ENCODE measurements at regions not wholly inside any gene's neighbourhood (a gene's known extent, or its start where the extent isn't known, plus 50 kb on each side); places are given as distances from the start of the nearest gene placed in this dataset.

DNA sequence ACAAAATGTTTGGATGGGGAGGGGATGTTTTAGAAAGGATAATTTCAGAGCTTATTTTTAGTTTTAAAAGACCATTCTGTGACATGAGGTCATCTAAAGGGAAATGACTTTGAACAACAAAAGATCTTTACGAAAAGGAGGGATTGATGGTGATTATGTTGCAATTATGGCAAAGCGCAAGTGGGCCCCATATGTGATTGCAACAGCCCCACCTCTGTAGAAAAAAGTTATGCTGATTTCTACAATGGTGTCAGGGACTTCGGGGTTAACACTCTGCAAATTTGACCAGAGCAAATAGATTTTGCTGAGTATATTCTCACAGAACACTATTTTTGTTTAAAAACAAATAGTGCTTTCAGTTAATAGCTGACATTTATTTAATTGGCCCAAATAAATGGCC lies 312.8 kb downstream of the NSG2 start:
- Mint-ChIP-seq H3K36me3 (ENCODE audit: low read depth) (no peaks in the 10 kb centered on the region), H3K4me1 (ENCODE audit: low read depth) (no peaks in the 10 kb centered on the region), H3K4me3 (no peak overlapping the region), H3K9me3 (peaks cover 11% of the 10 kb centered on the region), H3K27ac (no peak overlapping the region), H3K27me3 (no peaks in the 10 kb centered on the region)
- TF ChIP-seq, protein P1, sequence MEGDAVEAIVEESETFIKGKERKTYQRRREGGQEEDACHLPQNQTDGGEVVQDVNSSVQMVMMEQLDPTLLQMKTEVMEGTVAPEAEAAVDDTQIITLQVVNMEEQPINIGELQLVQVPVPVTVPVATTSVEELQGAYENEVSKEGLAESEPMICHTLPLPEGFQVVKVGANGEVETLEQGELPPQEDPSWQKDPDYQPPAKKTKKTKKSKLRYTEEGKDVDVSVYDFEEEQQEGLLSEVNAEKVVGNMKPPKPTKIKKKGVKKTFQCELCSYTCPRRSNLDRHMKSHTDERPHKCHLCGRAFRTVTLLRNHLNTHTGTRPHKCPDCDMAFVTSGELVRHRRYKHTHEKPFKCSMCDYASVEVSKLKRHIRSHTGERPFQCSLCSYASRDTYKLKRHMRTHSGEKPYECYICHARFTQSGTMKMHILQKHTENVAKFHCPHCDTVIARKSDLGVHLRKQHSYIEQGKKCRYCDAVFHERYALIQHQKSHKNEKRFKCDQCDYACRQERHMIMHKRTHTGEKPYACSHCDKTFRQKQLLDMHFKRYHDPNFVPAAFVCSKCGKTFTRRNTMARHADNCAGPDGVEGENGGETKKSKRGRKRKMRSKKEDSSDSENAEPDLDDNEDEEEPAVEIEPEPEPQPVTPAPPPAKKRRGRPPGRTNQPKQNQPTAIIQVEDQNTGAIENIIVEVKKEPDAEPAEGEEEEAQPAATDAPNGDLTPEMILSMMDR (IDR thresholded peaks at IDR 0.05) = no peak
- ChIA-PET POLR2A (no interaction called here), CTCF (interaction anchor here (1.3 kb wide), 1 partner anchor 46 kb away, joined by 3 read pairs; no protein-coding TSS in a partner anchor)
- ATAC-seq (no peak), DNase-seq (no peak)
- intact Hi-C loops (cut with micrococcal nuclease) = no loop called here

- H3K27ac Mint-ChIP-seq = no peak overlapping the region
- no peaks in the 10 kb centered on the region for H3K36me3 Mint-ChIP-seq (ENCODE audit: low read depth)
- H3K4me3 Mint-ChIP-seq = no peak overlapping the region
- TF ChIP-seq, protein P1 (IDR thresholded peaks at IDR 0.05) = no peak
- H3K27me3 Mint-ChIP-seq = no peaks in the 10 kb centered on the region
- intact Hi-C loops (cut with micrococcal nuclease) = no loop called here
- H3K9me3 Mint-ChIP-seq = peaks cover 11% of the 10 kb centered on the region
- ATAC-seq (no peak), DNase-seq (no peak)
- ChIA-PET CTCF (interaction anchor here (1.1 to 1.3 kb wide), 2 partner anchors 16 to 47 kb away, joined by 3 read pairs; no protein-coding TSS in a partner anchor), POLR2A (no interaction called here)
- H3K4me1 Mint-ChIP-seq (ENCODE audit: low read depth) = no peaks in the 10 kb centered on the region
Observed at GRCh38 chr5:174359071-174359470, 313.6 kb downstream of the NSG2 start.

- ChIA-PET CTCF (no interaction called here), POLR2A (no interaction called here)
- ATAC-seq = no peak
- no peaks in the 10 kb centered on the region for H3K4me1 Mint-ChIP-seq (ENCODE audit: low read depth)
- no peak overlapping the region for H3K27ac Mint-ChIP-seq
- no peak for DNase-seq
- peaks cover 2% of the 10 kb centered on the region for H3K27me3 Mint-ChIP-seq
- intact Hi-C loops (cut with micrococcal nuclease) = no loop called here
- H3K36me3 Mint-ChIP-seq (ENCODE audit: low read depth) = no peaks in the 10 kb centered on the region
- peaks cover 11% of the 10 kb centered on the region for H3K9me3 Mint-ChIP-seq
- TF ChIP-seq, protein P1 (IDR thresholded peaks at IDR 0.05) = no peak
- no peak overlapping the region for H3K4me3 Mint-ChIP-seq
Observed at GRCh38 chr5:174362514-174362913, 317.0 kb downstream of the NSG2 start.

GRCh38 chr5:174363934-174364333 lies 318.4 kb downstream of the NSG2 start:
- TF ChIP-seq, protein P1 (IDR thresholded peaks at IDR 0.05) = no peak
- CTCF ChIA-PET = no interaction called here
- H3K4me1 Mint-ChIP-seq (ENCODE audit: low read depth) = no peaks in the 10 kb centered on the region
- no peak for DNase-seq
- H3K27me3 Mint-ChIP-seq = peaks cover 2% of the 10 kb centered on the region
- H3K36me3 Mint-ChIP-seq (ENCODE audit: low read depth) = no peaks in the 10 kb centered on the region
- ATAC-seq = no peak
- H3K27ac Mint-ChIP-seq = no peak overlapping the region
- POLR2A ChIA-PET = no interaction called here
- intact Hi-C loops (cut with micrococcal nuclease) = no loop called here
- H3K4me3 Mint-ChIP-seq = no peak overlapping the region
- peaks cover 11% of the 10 kb centered on the region for H3K9me3 Mint-ChIP-seq

DNA sequence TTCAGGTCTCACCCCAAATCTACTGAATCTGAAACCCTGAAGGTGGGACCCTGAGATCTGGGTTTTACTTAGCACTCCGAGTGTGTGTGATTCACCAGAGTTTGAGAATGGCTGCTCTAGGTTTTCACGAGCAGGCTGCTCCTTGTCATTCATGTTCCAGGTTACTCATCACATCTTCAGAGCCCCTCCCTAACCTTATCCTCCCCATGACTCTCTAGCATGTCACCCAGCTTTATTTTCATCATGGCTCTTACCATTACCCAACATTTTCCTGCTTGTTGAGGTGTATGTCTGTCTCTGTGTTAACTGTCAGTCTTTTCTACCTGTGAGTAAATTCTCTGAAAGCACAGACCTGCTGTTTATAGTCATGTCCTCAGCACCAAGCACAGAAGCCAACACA lies 319.2 kb downstream of the NSG2 start:
- CTCF ChIA-PET = no interaction called here
- H3K27ac Mint-ChIP-seq = no peak overlapping the region
- TF ChIP-seq, protein P1 (IDR thresholded peaks at IDR 0.05) = no peak

More for the DNA sequence above, 319.2 kb downstream of the NSG2 start:
- no peaks in the 10 kb centered on the region for H3K4me1 Mint-ChIP-seq (ENCODE audit: low read depth)
- peaks cover 2% of the 10 kb centered on the region for H3K27me3 Mint-ChIP-seq
- intact Hi-C loops (cut with micrococcal nuclease) = no loop called here
- DNase-seq = no peak
- H3K4me3 Mint-ChIP-seq = no peak overlapping the region
- peaks cover 11% of the 10 kb centered on the region for H3K9me3 Mint-ChIP-seq
- POLR2A ChIA-PET = no interaction called here
- H3K36me3 Mint-ChIP-seq (ENCODE audit: low read depth) = no peaks in the 10 kb centered on the region
- no peak for ATAC-seq

All from activated CD8-positive, alpha-beta T cell treated with anti-CD3 and anti-CD28 coated beads for 36 hours (primary cell).